ENCODE measurements at regions not wholly inside any gene's neighbourhood (a gene's known extent, or its start where the extent isn't known, plus 50 kb on each side); places are given as distances from the start of the nearest gene placed in this dataset.

DNA sequence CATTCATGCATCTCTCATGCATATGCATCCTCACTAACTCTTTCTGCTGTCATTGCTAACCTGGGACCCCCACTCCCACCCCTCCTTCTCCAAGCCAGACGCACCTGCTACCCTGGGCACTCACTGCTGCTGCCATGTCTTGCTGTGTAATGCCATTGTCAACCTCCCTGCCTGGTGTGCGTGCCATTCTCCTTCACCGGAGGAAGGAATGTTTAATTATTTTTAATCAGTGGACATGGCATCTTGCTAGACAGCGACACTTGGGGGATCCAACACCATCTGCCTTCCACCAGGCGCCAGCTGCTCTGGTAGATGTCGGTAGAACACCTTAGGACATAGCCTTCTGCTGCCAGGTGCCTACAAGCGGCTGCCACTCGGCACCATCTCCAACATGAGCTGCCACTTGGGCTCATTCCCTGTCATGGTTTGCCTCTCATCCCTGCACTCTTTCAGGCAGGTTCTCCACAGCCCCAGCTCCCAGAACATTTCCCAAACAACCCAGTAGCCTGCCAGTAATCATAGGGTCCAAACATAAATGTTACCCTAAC is 306.9 kb downstream of the TTLL7 start:
- TF ChIP-seq EP300 (IDR thresholded peaks at IDR 0.05; ENCODE audit: borderline replicate concordance in 1 of 2, control insufficient read depth in 1 of 2, low read depth in 2 of 2, low read length in 2 of 2) (no peak), RAD21 (IDR thresholded peaks at IDR 0.05; ENCODE audit: insufficient read depth, low read depth, low read length) (no peak), TAF1 (IDR thresholded peaks at IDR 0.05; ENCODE audit: borderline replicate concordance, low read depth, low read length) (no peak), CHD2 (IDR thresholded peaks at IDR 0.05; ENCODE audit: borderline replicate concordance, low read depth, low read length) (no peak), POLR2A (IDR thresholded peaks at IDR 0.05; ENCODE audit: low read depth, low read length) (no peak), ZNF274 (IDR thresholded peaks at IDR 0.05; ENCODE audit: insufficient read depth, insufficient read length) (no peak), RBBP5 (conservative IDR thresholded peaks at IDR 0.05) (no peak), SRF (IDR thresholded peaks at IDR 0.05; ENCODE audit: low read depth in 2 of 2, low read length in 2 of 2) (no peak), SMC3 (IDR thresholded peaks at IDR 0.05; ENCODE audit: borderline replicate concordance, low read length) (no peak), NR2F1 (conservative IDR thresholded peaks at IDR 0.05) (no peak)
- TF ChIP-seq, protein P1, sequence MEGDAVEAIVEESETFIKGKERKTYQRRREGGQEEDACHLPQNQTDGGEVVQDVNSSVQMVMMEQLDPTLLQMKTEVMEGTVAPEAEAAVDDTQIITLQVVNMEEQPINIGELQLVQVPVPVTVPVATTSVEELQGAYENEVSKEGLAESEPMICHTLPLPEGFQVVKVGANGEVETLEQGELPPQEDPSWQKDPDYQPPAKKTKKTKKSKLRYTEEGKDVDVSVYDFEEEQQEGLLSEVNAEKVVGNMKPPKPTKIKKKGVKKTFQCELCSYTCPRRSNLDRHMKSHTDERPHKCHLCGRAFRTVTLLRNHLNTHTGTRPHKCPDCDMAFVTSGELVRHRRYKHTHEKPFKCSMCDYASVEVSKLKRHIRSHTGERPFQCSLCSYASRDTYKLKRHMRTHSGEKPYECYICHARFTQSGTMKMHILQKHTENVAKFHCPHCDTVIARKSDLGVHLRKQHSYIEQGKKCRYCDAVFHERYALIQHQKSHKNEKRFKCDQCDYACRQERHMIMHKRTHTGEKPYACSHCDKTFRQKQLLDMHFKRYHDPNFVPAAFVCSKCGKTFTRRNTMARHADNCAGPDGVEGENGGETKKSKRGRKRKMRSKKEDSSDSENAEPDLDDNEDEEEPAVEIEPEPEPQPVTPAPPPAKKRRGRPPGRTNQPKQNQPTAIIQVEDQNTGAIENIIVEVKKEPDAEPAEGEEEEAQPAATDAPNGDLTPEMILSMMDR (IDR thresholded peaks at IDR 0.05 in 2 of 3, conservative IDR thresholded peaks at IDR 0.05 in 1 of 3; ENCODE audit: control insufficient read depth in 2 of 3, extremely low read depth in 1 of 3, insufficient read depth in 1 of 3, low read depth in 3 of 3, low read length in 3 of 3), result no peak
- TF ChIP-seq, protein P2, sequence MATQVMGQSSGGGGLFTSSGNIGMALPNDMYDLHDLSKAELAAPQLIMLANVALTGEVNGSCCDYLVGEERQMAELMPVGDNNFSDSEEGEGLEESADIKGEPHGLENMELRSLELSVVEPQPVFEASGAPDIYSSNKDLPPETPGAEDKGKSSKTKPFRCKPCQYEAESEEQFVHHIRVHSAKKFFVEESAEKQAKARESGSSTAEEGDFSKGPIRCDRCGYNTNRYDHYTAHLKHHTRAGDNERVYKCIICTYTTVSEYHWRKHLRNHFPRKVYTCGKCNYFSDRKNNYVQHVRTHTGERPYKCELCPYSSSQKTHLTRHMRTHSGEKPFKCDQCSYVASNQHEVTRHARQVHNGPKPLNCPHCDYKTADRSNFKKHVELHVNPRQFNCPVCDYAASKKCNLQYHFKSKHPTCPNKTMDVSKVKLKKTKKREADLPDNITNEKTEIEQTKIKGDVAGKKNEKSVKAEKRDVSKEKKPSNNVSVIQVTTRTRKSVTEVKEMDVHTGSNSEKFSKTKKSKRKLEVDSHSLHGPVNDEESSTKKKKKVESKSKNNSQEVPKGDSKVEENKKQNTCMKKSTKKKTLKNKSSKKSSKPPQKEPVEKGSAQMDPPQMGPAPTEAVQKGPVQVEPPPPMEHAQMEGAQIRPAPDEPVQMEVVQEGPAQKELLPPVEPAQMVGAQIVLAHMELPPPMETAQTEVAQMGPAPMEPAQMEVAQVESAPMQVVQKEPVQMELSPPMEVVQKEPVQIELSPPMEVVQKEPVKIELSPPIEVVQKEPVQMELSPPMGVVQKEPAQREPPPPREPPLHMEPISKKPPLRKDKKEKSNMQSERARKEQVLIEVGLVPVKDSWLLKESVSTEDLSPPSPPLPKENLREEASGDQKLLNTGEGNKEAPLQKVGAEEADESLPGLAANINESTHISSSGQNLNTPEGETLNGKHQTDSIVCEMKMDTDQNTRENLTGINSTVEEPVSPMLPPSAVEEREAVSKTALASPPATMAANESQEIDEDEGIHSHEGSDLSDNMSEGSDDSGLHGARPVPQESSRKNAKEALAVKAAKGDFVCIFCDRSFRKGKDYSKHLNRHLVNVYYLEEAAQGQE (IDR thresholded peaks at IDR 0.05; ENCODE audit: low read depth, low read length), result no peak
